ENCODE measurements at regions not wholly inside any gene's neighbourhood (a gene's known extent, or its start where the extent isn't known, plus 50 kb on each side); places are given as distances from the start of the nearest gene placed in this dataset.

- DNase-seq = no peak
These were observed 191.7 kb upstream of the ALKAL2 start for GRCh38 chr2:479490-480176.

- DNase-seq = no peak
These were observed 191.1 kb upstream of the ALKAL2 start for GRCh38 chr2:479031-479430.

DNA sequence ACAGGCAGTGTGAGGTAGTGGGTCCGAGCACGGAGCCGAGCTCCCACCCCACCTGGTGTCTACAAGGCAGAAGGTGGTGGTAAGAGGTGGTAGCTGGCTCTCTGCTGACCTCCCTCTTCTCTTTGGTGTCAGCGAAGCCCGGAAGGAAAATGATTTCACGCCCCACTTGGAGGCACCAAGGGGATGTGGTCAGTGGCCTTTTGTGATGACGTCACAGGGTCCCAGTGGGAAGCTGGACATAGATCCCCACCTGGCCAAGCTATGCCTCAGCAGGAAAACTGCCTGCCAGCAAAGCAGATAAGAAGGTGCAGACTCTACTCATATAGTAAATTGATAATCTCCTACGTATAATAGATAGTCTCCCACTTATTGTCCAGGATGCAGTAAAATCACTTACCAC is 183.7 kb upstream of the ALKAL2 start:
- DNase-seq = no peak

DNA sequence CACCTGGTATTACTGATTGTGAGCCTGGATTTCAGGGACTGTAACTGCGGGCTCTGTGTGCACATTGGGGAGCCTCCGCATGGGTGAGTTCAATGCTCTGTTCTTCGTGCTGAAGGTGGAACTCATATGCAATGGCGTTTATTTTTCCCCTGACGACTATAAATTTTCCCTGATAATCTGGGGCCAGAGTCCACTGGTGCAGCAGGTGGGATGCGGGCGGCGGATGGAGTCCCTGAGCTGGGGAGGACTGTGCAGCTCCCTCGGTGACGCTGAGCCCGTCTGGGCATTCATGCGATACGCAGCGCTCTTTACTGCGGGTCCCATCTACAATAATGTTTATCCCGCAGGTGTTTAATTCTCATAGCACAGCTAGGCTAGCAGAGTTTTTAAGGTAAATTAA is 181.6 kb upstream of the ALKAL2 start:
- no peak for DNase-seq

GRCh38 chr2:468648-469336 is 180.9 kb upstream of the ALKAL2 start:
- no peak for DNase-seq

DNA sequence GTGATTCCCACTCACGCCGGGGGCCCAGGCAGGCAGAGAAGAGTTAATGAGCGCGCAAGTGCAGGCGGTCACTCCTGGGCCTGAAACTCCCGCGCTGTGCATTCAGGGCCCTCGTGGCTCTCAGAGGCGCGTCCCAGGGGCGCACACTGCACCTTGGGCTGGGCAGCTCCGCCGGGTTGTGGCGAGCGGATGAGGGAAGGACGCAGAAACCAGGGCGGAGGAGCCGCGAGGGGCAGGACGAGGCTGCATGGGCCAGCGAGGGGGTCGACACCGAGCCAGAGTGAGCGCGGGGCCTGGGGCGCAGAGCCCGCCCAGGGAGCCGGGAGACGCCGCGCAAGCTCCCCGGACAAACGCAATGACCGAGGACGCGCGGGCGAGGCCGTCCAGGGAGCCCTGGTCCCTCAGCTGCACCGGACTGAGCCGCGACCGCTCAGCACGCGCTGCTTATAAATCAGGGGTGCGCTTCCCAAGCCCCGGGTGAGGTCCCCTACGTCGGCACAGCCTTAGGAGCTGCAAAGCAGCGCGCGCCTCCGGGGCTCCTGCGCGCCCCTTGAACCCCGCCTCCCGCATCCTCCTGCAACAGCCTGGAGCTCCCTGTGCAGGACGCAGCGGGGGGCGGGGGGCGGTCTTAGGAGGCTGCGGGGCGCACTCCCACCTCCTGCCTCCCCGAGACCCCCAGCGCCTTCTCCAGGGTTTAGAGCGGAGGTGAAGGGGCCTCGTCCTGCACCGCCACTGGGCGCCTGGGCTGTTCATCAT is 180.2 kb upstream of the ALKAL2 start:
- no peak for DNase-seq

DNA sequence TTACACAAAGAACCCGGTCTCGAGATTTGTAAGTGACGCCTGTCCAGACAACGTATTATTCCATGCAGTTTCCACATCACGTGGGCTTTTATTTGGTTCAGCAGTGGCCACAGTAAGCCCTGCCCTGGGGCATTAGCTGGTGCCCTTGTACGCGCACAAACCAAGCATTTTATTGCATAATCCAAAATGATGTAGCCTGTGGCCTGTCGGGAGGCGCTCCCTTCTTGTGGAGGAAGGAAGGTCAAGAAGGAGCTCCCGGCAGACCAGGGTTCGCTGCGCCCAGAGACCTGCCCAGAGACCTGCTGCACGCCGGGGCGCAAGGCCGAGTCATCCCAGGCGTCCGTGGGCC is 179.6 kb upstream of the ALKAL2 start:
- no peak for DNase-seq

GRCh38 chr2:467101-467500 is 179.2 kb upstream of the ALKAL2 start:
- no peak for DNase-seq

GRCh38 chr2:464562-465309 is 176.8 kb upstream of the ALKAL2 start:
- no peak for DNase-seq

GRCh38 chr2:460861-461260 is 173.0 kb upstream of the ALKAL2 start:
- peak; percentile 50 for DNase-seq

DNA sequence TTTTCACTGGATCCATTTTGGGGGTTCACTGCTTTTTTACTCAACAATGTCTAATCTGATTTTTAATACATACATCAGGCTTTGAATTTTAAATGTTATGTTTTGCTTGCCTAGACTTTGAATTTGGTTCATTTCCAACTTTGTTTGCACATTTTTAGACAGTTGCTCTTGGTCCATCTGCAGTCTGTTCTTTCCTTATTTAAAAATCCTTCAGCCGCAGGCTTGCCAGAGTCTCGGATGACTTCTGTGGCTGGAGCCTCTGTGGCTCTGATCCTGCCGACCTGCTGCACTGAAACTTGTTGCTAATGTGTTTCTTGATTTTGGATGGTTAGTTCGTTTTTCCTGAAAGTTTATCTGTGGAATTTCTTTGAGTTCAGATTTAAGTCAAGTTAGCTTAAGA is 172.0 kb upstream of the ALKAL2 start:
- DNase-seq = no peak

GRCh38 chr2:458425-458815 is 170.5 kb upstream of the ALKAL2 start:
- no peak for DNase-seq

DNA sequence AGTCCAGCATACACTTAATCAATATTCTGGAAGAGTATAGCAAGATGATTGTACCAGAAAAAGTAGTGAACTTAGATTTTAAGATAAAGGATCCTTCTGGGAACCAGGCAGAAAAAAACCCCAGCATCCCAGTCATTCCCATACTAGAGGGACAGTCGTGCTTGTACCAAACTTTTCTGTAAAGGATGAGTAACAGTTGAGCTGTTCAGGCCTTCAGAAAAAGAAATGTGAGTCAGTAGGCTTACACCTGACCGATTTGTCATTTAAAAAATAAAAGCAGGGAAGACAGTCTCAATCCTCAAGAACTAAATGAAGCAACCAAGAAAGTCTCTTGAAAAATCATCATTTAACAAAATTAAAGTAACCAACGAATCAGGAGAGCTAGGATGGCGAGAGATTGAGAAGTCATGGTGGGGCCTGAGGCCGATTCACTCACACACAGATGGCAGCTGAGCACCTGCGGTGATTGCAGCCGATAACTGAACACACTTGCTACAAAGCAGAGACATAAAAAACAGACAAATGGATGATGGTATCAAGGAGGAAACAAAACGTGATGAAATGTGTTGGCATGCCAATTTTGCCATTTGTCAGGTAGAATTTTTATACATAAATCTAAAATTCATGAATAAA is 170.0 kb upstream of the ALKAL2 start:
- no peak for DNase-seq

DNA sequence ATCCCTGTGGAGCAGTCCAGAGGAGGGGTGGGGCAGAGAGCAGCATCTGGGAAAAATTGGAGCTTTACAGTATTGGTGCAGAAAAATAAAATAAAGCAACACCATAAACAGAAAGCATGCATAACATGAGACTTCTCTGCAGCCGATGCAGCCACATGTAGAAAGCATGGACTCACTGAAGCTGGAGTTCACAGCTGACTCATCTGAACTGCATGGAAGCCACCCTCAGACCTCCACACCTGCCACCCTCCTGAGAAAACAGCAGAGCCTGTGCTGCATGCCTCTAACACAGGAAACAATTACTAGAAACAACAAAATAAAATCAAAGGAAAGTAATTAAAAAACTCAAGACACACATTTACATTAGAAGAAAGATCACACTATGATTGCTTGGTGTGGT is 169.4 kb upstream of the ALKAL2 start:
- DNase-seq = no peak

DNA sequence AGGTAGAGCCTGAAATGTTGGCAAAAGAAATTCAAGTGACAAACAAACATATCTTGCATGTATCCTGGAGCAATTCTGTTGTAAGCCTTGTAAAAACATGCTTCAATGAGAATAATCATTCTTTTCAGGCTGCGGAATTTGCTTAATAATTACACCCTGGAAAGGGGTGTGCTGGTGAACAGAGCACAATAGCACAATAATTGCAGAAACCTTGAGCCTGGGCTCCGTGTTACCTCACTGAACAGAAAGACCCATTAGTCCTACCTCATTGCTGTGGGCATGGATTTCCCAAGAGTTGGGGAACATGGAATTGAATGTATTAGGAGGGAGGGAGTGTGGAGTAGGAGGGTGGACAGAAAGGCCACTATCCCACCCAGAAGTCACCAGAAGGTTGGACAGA is 168.0 kb upstream of the ALKAL2 start:
- DNase-seq = no peak

DNA sequence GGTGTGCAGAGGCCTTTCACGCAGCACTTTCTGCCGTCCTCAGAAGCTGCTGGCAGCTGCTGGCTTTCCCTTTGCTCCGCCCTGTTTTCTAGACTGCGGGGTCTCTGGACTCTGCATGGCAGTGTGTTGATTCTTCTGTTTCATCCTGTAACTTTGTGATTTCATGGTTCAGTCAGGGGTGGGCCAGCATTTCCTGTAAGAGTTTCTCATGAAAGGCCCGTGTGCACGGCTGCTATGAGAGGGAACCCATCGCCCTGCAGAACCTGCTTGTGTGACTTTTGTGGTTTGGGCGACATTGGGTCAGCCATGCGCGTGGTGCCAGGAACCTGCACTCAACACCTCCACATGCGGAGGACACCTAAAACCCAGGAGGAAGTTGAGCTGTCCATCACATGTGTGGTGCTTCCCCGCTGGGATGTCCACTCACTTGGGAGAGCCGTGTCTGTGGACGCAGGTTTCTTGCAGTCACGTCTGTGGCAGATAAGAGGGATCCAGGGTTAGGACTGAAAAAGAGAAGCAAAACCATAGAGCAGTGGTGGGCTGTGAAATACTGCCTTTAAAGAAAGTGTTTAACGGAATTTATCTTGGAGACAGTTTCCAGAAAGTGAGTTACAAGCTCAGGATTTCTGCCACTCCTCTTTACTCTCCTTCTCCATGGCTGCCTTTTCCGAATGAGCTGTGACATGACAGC is 167.3 kb upstream of the ALKAL2 start:
- DNase-seq = no peak

GRCh38 chr2:453132-453531 is 165.2 kb upstream of the ALKAL2 start:
- no peak for DNase-seq

- no peak for DNase-seq
These were observed 163.6 kb upstream of the ALKAL2 start for GRCh38 chr2:451495-451894.

GRCh38 chr2:449246-450067 is 161.6 kb upstream of the ALKAL2 start:
- no peak for DNase-seq

DNA sequence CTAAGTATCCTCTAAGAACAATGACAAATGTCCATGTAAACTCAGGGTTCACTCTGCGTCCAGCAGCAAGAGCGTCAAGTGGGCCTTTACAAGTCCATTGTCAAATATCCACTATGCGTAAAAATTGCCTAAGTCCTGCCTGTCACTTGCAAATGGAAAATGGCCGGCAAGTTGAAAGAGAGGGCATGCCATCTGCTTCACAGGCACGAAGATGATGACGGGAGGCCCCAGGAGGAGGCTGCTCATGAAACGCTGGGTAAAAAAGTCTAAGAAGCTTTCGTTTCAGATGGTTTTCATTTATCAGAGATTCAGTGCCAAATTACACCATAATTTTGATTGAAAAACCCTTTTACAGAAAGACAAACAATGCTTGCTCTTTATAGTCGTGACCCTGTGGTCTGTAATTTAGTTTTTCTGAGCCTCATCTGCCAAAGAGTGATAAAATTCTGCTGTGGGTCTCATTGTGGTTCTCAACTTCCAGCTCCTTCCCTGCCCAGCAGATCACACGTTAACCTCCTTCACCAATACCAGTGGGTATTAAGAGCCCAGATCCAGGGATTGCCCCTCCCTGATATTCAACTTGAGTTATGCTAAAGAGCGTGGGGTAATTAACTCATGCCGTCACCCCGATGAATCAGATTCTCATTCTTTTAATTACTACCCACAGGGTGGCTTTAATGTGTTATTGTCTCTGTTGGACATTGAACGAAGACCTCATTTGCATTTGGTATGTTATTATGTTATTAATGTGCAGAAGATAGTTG is 160.2 kb upstream of the ALKAL2 start:
- DNase-seq = no peak

All from CD4-positive, alpha-beta T cell treated with Interleukin-17A for 4 hours (primary cell).